Hepatocyte (in vitro differentiated cells): ENCODE measurements at regions not wholly inside any gene's neighbourhood (a gene's known extent, or its start where the extent isn't known, plus 50 kb on each side); places are given as distances from the start of the nearest gene placed in this dataset.

Source experiments
- DNase-seq: peaks from one replicate; pipeline ENCODE4 v3.0.0-alpha.2; 2016; ENCODE audit warnings: low spot score
- H2AFZ ChIP-seq: fragments of 200-600 bp; sonication (generic); 2 replicates; pipeline ENCODE4 v1.6.0; 2016; ENCODE audit warnings: antibody characterized with exemption, mild to moderate bottlenecking
- H3K27ac ChIP-seq: fragments of 200-600 bp; sonication (generic); 2 replicates; pipeline ENCODE4 v1.5.1; 2016; ENCODE audit warnings: mild to moderate bottlenecking
- H3K27me3 ChIP-seq: fragments of 200-600 bp; sonication (generic); 2 replicates; pipeline ENCODE4 v1.6.1; 2016
- H3K36me3 ChIP-seq: fragments of 200-600 bp; sonication (generic); replicated peaks from 2 replicates; pipeline ENCODE4 v1.5.1; 2016; ENCODE audit warnings: low read depth; ENCODE audit not compliant: insufficient read depth
- H3K4me1 ChIP-seq: fragments of 200-600 bp; sonication (generic); 2 replicates; pipeline ENCODE4 v1.5.1; 2016; ENCODE audit warnings: mild to moderate bottlenecking, moderate library complexity; ENCODE audit not compliant: insufficient read depth
- H3K4me2 ChIP-seq: fragments of 200-600 bp; sonication (generic); 2 replicates; pipeline ENCODE4 v1.6.0; 2016
- H3K4me3 ChIP-seq: fragments of 200-600 bp; sonication (generic); 2 replicates; pipeline ENCODE4 v1.5.1; 2016; ENCODE audit warnings: mild to moderate bottlenecking
- H3K79me2 ChIP-seq: fragments of 200-600 bp; sonication (generic); 2 replicates; pipeline ENCODE4 v1.6.0; 2017; ENCODE audit warnings: mild to moderate bottlenecking
- H3K9me2 ChIP-seq: fragments of 200-600 bp; sonication (generic); replicated peaks from 2 replicates; pipeline ENCODE4 v1.6.0; 2017; ENCODE audit warnings: mild to moderate bottlenecking; ENCODE audit not compliant: insufficient read depth
- H3K9me3 ChIP-seq: fragments of 200-600 bp; sonication (generic); 2 replicates; pipeline ENCODE4 v1.5.1; 2016; ENCODE audit warnings: low read depth, mild to moderate bottlenecking
- H4K20me1 ChIP-seq: fragments of 200-600 bp; sonication (generic); 2 replicates; pipeline ENCODE4 v1.6.0; 2016; ENCODE audit warnings: mild to moderate bottlenecking; ENCODE audit not compliant: insufficient read depth, poor library complexity, severe bottlenecking
- CTCF ChIP-seq: fragments of 200-600 bp; sonication (generic); IDR thresholded peaks from 2 replicates; pipeline ENCODE4 v1.5.1; 2016; ENCODE audit warnings: antibody characterized with exemption, mild to moderate bottlenecking; ENCODE audit not compliant: poor library complexity
- EZH2 ChIP-seq: fragments of 200-600 bp; sonication (generic); IDR thresholded peaks from 2 replicates; pipeline ENCODE4 v1.6.1; 2016; ENCODE audit warnings: antibody characterized with exemption, mild to moderate bottlenecking, borderline replicate concordance
- EZH2phosphoT487 ChIP-seq: fragments of 200-600 bp; sonication (generic); IDR thresholded peaks from one replicate; pipeline ENCODE4 v1.6.1; 2018; ENCODE audit warnings: antibody characterized with exemption, mild to moderate bottlenecking, low read depth, moderate library complexity; ENCODE audit not compliant: unreplicated experiment, severe bottlenecking
- WGBS: methylation state at CpG from one replicate; pipeline ENCODE4 v1.1.6; 2016; ENCODE audit warnings: low lambda C conversion rate; ENCODE audit errors: missing lambda C conversion rate; 5-methylcytosine and 5-hydroxymethylcytosine counted together

DNA sequence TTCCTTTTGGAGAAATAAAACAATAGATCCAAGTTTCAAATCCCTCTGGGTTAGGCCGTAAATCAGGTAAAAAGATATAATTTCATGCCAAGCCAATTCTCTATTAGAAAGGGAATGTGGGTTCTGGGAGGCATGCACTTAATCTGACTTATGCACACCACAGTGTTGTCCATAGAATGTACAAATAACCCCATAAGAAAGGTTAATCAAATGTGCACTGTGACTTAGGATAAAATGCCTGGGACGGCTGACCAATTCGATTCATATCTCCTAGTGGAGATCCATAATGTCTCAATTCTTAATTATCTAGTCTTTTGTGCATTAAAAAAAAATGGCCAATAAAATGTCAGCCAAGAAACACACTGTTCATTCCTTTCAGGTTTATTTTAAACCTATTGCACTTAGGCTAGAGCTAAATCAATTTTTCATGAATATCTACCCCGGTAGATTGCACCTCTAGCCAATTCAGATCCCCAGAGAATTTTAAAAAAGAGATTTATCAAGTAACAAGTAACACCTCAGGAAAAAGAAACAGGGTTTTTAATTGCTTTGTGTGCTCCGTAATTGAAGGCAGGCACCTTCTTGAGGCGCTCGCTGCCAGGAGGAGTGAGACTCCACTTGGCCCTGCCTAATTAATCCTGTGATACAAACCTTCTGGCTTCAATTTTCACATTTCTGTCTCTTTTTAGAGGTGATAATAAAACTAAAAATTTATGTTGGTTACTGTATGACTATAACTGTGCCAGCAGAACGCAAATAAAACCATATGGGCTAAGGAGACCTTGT is 265.1 kb downstream of the ETV1 start:
- H3K9me3 ChIP-seq, result peaks cover 3% of the 10 kb centered on the region
- TF ChIP-seq EZH2 (no peak), EZH2phosphoT487 (no peak), CTCF (no peak)
- no peaks in the 10 kb centered on the region for H4K20me1 ChIP-seq
- H3K9me2 ChIP-seq, result no peaks in the 10 kb centered on the region
- H3K4me2 ChIP-seq, result peak overlapping the region; percentile 3
- H3K4me3 ChIP-seq, result no peak overlapping the region
- no peaks in the 10 kb centered on the region for H3K27me3 ChIP-seq
- no peak for DNase-seq
- H3K4me1 ChIP-seq, result no peaks in the 10 kb centered on the region
- H3K79me2 ChIP-seq, result no peaks in the 10 kb centered on the region
- H2AFZ ChIP-seq, result no peak overlapping the region
- no peaks in the 10 kb centered on the region for H3K36me3 ChIP-seq
- H3K27ac ChIP-seq, result no peak overlapping the region
- 90% methylated on average over 8 of the region's 8 CpGs for WGBS

DNA sequence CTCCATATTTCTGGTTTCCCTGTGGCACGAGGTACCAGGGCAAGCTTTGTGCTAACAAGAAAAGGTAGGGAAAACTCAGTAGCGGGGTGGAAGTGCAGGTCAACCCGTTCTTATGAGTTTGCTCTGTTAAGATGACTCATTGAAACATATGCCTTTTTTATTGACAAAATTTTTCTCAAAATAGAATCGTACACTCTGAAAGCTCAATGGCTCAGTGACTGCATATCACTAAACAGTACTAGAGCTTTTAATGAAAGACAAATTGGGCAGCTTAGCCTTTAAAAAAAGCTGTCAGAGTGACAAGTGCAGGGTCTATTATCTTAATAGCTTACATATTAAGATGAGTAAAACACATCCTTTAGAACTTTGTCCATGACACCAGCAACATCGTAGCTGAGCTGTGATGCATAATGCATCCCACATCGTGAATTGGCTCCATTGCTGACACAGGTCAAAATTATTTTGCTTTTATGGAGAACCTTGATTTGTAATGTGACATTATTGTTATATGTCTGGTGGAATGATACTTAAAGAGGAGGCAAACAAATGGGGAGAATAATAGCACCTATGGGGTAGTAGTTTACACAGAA is 264.4 kb downstream of the ETV1 start:
- peaks cover 3% of the 10 kb centered on the region for H3K9me3 ChIP-seq
- no peaks in the 10 kb centered on the region for H3K9me2 ChIP-seq
- H3K4me1 ChIP-seq, result no peaks in the 10 kb centered on the region
- no peak overlapping the region for H2AFZ ChIP-seq
- no peak for DNase-seq
- 63% methylated on average over 6 of the region's 6 CpGs for WGBS
- peak overlapping the region; percentile 3 for H3K4me2 ChIP-seq
- TF ChIP-seq CTCF (no peak), EZH2phosphoT487 (no peak), EZH2 (no peak)
- no peak overlapping the region for H3K4me3 ChIP-seq
- H3K27me3 ChIP-seq, result no peaks in the 10 kb centered on the region
- H4K20me1 ChIP-seq, result no peaks in the 10 kb centered on the region
- no peaks in the 10 kb centered on the region for H3K79me2 ChIP-seq
- no peak overlapping the region for H3K27ac ChIP-seq
- H3K36me3 ChIP-seq, result no peaks in the 10 kb centered on the region

DNA sequence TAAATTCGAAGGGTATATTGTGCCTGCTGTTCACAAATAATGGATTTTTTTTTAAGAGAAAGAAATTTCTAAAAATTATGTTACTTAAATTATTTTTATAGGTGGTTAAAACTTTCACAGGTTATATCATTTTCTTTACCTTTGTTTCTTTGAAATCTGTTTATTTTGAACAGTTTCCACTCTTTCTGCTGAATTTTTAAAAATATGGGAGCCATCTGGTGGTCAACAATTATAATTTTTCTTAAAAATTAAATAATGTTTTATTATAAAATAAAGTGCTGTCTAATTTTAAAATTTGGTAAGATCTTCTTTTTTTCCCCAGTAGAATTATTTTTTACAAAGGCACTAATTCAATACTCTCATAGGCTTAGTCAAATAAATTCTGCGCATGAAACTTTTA is 263.9 kb downstream of the ETV1 start:
- no peak overlapping the region for H3K4me3 ChIP-seq
- H3K79me2 ChIP-seq, result no peaks in the 10 kb centered on the region
- H3K27ac ChIP-seq, result no peak overlapping the region
- no peaks in the 10 kb centered on the region for H3K27me3 ChIP-seq
- no peak overlapping the region for H3K4me2 ChIP-seq
- no peaks in the 10 kb centered on the region for H3K4me1 ChIP-seq
- no peak for TF ChIP-seq EZH2
- peak; percentile 22 for TF ChIP-seq CTCF
- peaks cover 3% of the 10 kb centered on the region for H3K9me3 ChIP-seq
- no peaks in the 10 kb centered on the region for H4K20me1 ChIP-seq
- H2AFZ ChIP-seq, result no peak overlapping the region
- H3K9me2 ChIP-seq, result no peaks in the 10 kb centered on the region
- no peaks in the 10 kb centered on the region for H3K36me3 ChIP-seq
- no peak for DNase-seq
- 92% methylated on average over 2 of the region's 2 CpGs for WGBS
